ENCODE measurements at regions not wholly inside any gene's neighbourhood (a gene's known extent, or its start where the extent isn't known, plus 50 kb on each side); places are given as distances from the start of the nearest gene placed in this dataset.

- TF ChIP-seq, protein P1, sequence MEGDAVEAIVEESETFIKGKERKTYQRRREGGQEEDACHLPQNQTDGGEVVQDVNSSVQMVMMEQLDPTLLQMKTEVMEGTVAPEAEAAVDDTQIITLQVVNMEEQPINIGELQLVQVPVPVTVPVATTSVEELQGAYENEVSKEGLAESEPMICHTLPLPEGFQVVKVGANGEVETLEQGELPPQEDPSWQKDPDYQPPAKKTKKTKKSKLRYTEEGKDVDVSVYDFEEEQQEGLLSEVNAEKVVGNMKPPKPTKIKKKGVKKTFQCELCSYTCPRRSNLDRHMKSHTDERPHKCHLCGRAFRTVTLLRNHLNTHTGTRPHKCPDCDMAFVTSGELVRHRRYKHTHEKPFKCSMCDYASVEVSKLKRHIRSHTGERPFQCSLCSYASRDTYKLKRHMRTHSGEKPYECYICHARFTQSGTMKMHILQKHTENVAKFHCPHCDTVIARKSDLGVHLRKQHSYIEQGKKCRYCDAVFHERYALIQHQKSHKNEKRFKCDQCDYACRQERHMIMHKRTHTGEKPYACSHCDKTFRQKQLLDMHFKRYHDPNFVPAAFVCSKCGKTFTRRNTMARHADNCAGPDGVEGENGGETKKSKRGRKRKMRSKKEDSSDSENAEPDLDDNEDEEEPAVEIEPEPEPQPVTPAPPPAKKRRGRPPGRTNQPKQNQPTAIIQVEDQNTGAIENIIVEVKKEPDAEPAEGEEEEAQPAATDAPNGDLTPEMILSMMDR (IDR thresholded peaks at IDR 0.05), result no peak
- no peak for TF ChIP-seq POLR2A (IDR thresholded peaks at IDR 0.05)
Measured at GRCh38 chr10:52474265-52474664, 160.2 kb downstream of the DKK1 start.
